Nephron progenitor cell (in vitro differentiated cells): ENCODE measurements at regions not wholly inside any gene's neighbourhood (a gene's known extent, or its start where the extent isn't known, plus 50 kb on each side); places are given as distances from the start of the nearest gene placed in this dataset.

Experiments used
- DNase-seq: peaks from one replicate; pipeline ENCODE4 v3.0.0; 2021
- H3K27ac Mint-ChIP-seq: 2 replicates; pipeline ENCODE4 v1.8.0; 2021; ENCODE audit warnings: mild to moderate bottlenecking, moderate library complexity, mixed read lengths
- H3K27me3 Mint-ChIP-seq: 2 replicates; pipeline ENCODE4 v1.8.0; 2021; ENCODE audit warnings: mild to moderate bottlenecking, low read depth, mixed read lengths; ENCODE audit not compliant: poor library complexity
- H3K36me3 Mint-ChIP-seq: 2 replicates; pipeline ENCODE4 v1.8.0; 2021; ENCODE audit warnings: low read depth, mixed read lengths
- H3K4me1 Mint-ChIP-seq: 2 replicates; pipeline ENCODE4 v1.8.0; 2021; ENCODE audit warnings: mixed read lengths
- H3K4me3 Mint-ChIP-seq: 2 replicates; pipeline ENCODE4 v1.8.0; 2021; ENCODE audit warnings: mild to moderate bottlenecking, moderate library complexity, mixed read lengths
- H3K9me3 Mint-ChIP-seq: 2 replicates; pipeline ENCODE4 v1.8.0; 2021; ENCODE audit warnings: mild to moderate bottlenecking, moderate library complexity, mixed read lengths
- TF ChIP-seq, protein P1 (sequence below): fragments of 200-600 bp; sonication (generic); IDR thresholded peaks from 2 replicates; pipeline ENCODE4 v1.5.0; 2021; ENCODE audit warnings: antibody characterized with exemption

DNA sequence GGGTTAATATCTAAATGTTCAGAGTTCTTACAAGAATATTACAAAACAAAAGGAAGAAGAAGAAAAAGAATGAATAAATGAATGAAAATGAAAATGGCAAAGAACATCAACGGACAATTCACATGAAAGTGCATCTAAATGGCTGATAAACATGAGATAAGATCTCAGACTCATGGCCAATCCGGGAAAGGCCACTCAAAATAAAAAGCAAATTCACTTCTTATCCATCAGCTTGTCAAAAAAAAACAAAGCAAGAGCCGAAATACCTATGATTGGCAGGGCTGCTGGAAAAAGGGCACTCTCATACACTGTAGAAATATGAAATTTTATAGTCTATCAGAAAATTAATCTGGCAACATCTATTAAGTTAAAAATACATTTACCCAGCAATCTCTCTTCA is 103.6 kb upstream of the EDEM3 start:
- DNase-seq, result no peak
- TF ChIP-seq, protein P1, sequence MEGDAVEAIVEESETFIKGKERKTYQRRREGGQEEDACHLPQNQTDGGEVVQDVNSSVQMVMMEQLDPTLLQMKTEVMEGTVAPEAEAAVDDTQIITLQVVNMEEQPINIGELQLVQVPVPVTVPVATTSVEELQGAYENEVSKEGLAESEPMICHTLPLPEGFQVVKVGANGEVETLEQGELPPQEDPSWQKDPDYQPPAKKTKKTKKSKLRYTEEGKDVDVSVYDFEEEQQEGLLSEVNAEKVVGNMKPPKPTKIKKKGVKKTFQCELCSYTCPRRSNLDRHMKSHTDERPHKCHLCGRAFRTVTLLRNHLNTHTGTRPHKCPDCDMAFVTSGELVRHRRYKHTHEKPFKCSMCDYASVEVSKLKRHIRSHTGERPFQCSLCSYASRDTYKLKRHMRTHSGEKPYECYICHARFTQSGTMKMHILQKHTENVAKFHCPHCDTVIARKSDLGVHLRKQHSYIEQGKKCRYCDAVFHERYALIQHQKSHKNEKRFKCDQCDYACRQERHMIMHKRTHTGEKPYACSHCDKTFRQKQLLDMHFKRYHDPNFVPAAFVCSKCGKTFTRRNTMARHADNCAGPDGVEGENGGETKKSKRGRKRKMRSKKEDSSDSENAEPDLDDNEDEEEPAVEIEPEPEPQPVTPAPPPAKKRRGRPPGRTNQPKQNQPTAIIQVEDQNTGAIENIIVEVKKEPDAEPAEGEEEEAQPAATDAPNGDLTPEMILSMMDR, result no peak
- no peaks in the 10 kb centered on the region for H3K9me3 Mint-ChIP-seq
- no peak overlapping the region for H3K27ac Mint-ChIP-seq
- no peaks in the 10 kb centered on the region for H3K4me1 Mint-ChIP-seq
- H3K27me3 Mint-ChIP-seq, result no peaks in the 10 kb centered on the region
- H3K4me3 Mint-ChIP-seq, result no peak overlapping the region
- H3K36me3 Mint-ChIP-seq, result no peaks in the 10 kb centered on the region

DNA sequence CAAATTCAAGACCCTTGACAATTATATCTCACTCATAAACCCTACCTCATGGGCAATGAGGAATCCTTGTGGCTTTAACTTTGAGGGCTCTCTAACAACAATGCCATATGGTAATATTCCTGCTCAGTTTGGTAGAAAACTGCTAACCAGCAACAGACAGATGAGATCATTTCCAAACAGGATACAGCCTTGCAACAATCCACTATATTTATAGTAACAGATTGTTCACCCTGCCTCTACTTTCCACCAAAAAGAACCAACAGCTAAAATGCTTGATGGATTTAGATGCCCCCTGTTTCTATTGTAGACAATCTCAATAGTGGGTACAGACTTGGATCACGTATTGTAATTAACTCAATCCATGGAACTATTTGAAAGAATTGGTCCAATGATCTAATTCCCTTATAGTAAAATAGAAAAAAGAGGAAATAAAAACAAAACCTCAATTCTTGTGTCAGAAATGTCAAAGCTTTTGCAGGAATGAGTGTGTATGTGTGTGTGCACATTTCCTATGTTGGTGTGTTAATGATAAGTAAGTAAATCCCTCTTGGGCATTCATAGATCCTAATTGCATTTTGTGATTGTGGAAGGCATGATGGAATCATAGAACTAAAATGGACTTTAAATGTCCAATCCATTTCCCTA is 100.0 kb upstream of the EDEM3 start:
- Mint-ChIP-seq H3K4me1 (no peaks in the 10 kb centered on the region), H3K27me3 (no peaks in the 10 kb centered on the region), H3K36me3 (no peaks in the 10 kb centered on the region), H3K27ac (no peak overlapping the region), H3K9me3 (peaks cover 13% of the 10 kb centered on the region), H3K4me3 (no peak overlapping the region)
- no peak for DNase-seq
- TF ChIP-seq, protein P1, result no peak

DNA sequence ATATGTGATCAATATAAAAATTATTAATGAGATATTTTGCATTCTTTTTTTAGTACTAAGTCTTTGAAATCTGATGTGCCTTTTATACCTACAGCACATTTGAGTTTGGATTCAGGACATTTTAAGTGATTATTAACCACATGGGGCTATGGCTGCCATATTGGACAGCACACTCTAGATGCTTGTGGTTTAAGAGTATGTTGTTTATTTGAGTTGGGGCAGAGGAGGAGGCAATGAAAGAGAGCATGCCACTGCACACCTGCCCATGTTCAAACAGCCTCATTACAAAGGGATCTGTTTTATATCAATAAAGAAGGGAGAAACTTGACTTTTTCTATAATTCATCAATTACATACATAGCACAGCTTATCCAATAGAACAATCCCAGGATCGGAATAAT is 99.4 kb upstream of the EDEM3 start:
- Mint-ChIP-seq H3K27ac (no peak overlapping the region), H3K36me3 (no peaks in the 10 kb centered on the region), H3K4me3 (no peak overlapping the region), H3K9me3 (peaks cover 13% of the 10 kb centered on the region), H3K4me1 (no peaks in the 10 kb centered on the region), H3K27me3 (no peaks in the 10 kb centered on the region)
- TF ChIP-seq, protein P1, result no peak
- DNase-seq, result no peak

DNA sequence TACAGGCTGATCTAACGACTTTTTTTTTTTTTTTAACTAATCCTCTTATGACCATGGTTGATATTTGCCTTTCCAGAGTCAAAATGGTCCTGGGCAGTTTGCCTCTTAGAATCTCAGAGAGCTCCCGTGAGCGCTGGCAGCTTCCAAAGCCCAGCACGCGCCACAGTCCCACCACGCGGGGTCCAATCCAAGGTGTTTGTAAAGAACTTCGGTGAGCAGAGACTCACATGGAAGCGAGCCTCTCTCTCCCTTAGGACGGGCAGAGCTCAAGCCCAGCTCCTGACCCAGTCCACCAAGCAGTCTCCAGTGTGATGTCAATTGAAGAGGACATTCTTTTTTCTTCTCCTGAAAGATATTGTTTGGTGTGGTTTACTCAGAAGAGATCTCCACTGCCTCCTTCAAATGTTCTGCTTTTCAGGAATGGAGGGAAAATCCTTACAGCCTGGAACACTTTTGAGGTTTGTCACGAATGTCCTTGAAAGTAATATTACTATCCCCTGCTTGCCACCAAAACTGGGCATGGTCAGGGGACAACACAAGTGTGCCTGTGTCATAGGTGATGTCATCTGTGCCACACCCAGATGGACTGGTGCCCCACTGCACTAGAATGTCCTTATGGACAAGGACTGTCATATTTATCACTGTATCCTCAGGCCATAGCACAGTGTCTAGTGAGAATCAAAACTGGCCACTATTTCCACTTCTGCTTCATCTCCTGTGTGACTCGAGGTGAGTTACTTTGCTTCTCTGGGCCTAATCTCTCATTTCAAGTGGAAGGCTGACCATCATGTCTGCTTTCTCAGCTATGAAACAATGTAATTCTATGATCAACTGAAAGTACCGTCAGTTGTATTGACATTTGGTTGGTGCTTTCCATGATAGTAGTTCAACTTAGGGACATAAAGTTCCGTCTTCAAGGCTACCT is 97.4 kb upstream of the EDEM3 start:
- no peaks in the 10 kb centered on the region for H3K4me1 Mint-ChIP-seq
- no peak overlapping the region for H3K4me3 Mint-ChIP-seq
- DNase-seq, result no peak
- H3K36me3 Mint-ChIP-seq, result no peaks in the 10 kb centered on the region
- TF ChIP-seq, protein P1, result no peak
- no peak overlapping the region for H3K27ac Mint-ChIP-seq
- H3K27me3 Mint-ChIP-seq, result no peaks in the 10 kb centered on the region
- peaks cover 13% of the 10 kb centered on the region for H3K9me3 Mint-ChIP-seq

DNA sequence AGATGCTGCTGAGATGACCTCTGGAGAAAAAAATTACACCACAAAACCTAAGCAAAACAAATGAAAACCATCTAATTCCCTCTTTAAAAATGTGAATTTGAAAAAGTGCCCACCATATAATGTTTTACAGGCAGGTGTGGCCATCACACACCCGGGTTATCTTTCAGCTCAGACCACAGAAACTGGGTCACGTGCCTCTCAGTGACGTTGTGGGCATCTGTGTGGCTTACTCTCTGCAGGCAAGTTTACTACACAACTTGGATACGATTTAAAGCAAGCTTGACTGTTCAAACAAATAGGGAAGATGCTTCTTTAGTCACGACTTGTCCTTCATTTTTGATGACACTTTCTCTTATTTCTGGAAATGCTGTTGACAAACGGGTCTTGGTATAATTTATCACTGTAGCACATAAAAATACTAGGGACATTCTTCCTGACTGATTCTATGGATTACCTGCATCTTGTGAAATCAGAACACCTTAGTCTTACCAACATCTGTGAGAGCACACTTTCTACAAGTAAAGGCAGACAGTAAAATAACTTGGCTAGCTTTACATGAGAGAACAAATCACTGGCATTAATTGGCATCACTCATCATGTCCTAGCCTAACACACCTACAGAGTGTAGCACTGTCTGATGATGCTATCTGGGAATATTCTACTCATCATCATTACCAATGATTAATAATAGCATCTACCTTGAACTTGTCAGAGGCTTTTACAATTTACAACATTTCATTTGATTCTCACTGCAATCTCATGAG is 89.3 kb upstream of the EDEM3 start:
- TF ChIP-seq, protein P1, result no peak
- peaks cover 8% of the 10 kb centered on the region for H3K9me3 Mint-ChIP-seq
- no peak overlapping the region for H3K27ac Mint-ChIP-seq
- no peak for DNase-seq
- H3K27me3 Mint-ChIP-seq, result no peaks in the 10 kb centered on the region
- no peaks in the 10 kb centered on the region for H3K36me3 Mint-ChIP-seq
- no peak overlapping the region for H3K4me3 Mint-ChIP-seq
- H3K4me1 Mint-ChIP-seq, result peaks cover under 1% of the 10 kb centered on the region
